Suprapubic skin (tissue), 4 donors: ENCODE measurements at regions not wholly inside any gene's neighbourhood (a gene's known extent, or its start where the extent isn't known, plus 50 kb on each side); places are given as distances from the start of the nearest gene placed in this dataset.

Experiments used
- DNase-seq, 2 donors: peaks; one replicate each; pipeline ENCODE4 v3.0.0-alpha.2; 2019; ENCODE audit warnings: low spot score in 2 of 2
- H3K27ac ChIP-seq: fragments of 200-600 bp; sonication (generic); one replicate; pipeline ENCODE4 v1.5.1; 2019
- H3K27me3 ChIP-seq: fragments of 200-600 bp; sonication (generic); one replicate; pipeline ENCODE4 v1.5.1; 2019
- H3K36me3 ChIP-seq: fragments of 200-600 bp; sonication (generic); one replicate; pipeline ENCODE4 v1.5.1; 2019
- H3K4me1 ChIP-seq: fragments of 200-600 bp; sonication (generic); one replicate; pipeline ENCODE4 v1.5.1; 2019
- H3K4me3 ChIP-seq: fragments of 200-600 bp; sonication (generic); one replicate; pipeline ENCODE4 v1.5.1; 2019; ENCODE audit warnings: mild to moderate bottlenecking
- H3K9me3 ChIP-seq: fragments of 200-600 bp; sonication (generic); one replicate; pipeline ENCODE4 v1.5.1; 2019
- EP300 ChIP-seq: sonication (generic); formaldehyde crosslinking; IDR thresholded peaks from one replicate; pipeline ENCODE4 v1.6.1; 2017; ENCODE audit warnings: antibody characterized with exemption
- POLR2A ChIP-seq, 2 donors: fragments of 450-650 bp; IDR thresholded peaks; one replicate each; pipeline ENCODE4 v1.6.1; 2017; ENCODE audit warnings: antibody characterized with exemption in 2 of 2, mild to moderate bottlenecking in 2 of 2, moderate library complexity in 2 of 2
- POLR2AphosphoS5 ChIP-seq, 3 donors: sonication (generic); formaldehyde crosslinking; IDR thresholded peaks; one replicate each; pipeline ENCODE4 v1.6.1; 2017; ENCODE audit warnings: antibody characterized with exemption in 3 of 3
- WGBS: methylation state at CpG from one replicate; pipeline ENCODE4 v1.1.5; 2018; 5-methylcytosine and 5-hydroxymethylcytosine counted together
- TF ChIP-seq, protein P1 (sequence below), 2 donors: fragments of 200-600 bp in 1 of 2; fragments of 450-650 bp in 1 of 2; sonication (generic) in 1 of 2; IDR thresholded peaks; one replicate each; pipeline ENCODE4 v1.5.1; 2016 to 2019; ENCODE audit warnings: antibody characterized with exemption in 2 of 2, mild to moderate bottlenecking in 1 of 2, moderate library complexity in 1 of 2

DNA sequence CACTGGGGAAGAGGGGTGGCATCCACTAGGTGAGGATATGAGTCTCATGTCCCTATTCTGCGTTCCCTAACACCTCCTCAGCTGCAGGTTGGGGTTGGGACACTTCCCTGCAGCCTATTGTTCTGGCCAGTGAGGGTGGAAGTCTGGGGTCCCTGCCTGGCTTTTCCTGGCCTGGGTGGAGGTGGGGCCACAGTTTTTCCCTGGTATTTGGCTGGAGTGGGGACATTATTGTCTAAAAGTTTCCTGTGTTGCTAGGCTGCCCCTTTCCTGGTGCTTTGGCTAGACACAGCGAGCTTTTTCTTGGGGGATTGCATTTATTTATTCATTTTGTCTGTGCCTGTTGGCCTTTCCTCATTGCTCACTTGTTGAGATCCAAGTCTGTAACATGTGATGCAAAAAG lies 559.5 kb upstream of the IGFBP3 start:
- no peak overlapping the region for H3K4me3 ChIP-seq
- WGBS: 71% methylated on average over 2 of the region's 2 CpGs
- no peak for DNase-seq
- H3K4me1 ChIP-seq: no peaks in the 10 kb centered on the region
- H3K9me3 ChIP-seq: no peaks in the 10 kb centered on the region
- TF ChIP-seq EP300 (no peak), POLR2AphosphoS5 (IDR thresholded peaks at IDR 0.05) (no peak), POLR2A (IDR thresholded peaks at IDR 0.05) (no peak)
- TF ChIP-seq, protein P1, sequence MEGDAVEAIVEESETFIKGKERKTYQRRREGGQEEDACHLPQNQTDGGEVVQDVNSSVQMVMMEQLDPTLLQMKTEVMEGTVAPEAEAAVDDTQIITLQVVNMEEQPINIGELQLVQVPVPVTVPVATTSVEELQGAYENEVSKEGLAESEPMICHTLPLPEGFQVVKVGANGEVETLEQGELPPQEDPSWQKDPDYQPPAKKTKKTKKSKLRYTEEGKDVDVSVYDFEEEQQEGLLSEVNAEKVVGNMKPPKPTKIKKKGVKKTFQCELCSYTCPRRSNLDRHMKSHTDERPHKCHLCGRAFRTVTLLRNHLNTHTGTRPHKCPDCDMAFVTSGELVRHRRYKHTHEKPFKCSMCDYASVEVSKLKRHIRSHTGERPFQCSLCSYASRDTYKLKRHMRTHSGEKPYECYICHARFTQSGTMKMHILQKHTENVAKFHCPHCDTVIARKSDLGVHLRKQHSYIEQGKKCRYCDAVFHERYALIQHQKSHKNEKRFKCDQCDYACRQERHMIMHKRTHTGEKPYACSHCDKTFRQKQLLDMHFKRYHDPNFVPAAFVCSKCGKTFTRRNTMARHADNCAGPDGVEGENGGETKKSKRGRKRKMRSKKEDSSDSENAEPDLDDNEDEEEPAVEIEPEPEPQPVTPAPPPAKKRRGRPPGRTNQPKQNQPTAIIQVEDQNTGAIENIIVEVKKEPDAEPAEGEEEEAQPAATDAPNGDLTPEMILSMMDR (IDR thresholded peaks at IDR 0.05): no peak
- H3K36me3 ChIP-seq: no peaks in the 10 kb centered on the region
- H3K27ac ChIP-seq: no peak overlapping the region
- H3K27me3 ChIP-seq: no peaks in the 10 kb centered on the region

DNA sequence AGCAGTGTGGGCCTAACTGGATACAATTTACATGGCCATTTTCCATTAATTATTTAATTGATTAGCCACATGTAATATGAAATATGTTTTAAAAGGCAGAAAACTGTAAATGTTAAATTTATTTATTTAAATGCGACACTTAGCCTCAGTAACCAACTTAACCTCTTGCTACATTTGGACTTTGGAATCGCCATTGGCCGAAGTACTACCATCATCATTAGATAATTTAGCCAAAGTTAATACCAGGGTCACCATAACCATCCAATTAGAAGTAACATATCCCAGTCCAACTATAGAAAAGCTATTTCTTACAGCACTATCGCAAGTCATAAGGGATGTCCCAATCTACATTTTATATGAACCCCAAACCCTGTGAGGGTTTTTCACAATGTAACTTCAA lies 558.6 kb upstream of the IGFBP3 start:
- DNase-seq: no peak
- Histone ChIP-seq H3K4me3 (no peak overlapping the region), H3K9me3 (no peaks in the 10 kb centered on the region), H3K27ac (no peak overlapping the region), H3K4me1 (no peaks in the 10 kb centered on the region), H3K36me3 (no peaks in the 10 kb centered on the region), H3K27me3 (no peaks in the 10 kb centered on the region)
- 97% methylated on average over 4 of the region's 4 CpGs for WGBS
- TF ChIP-seq POLR2A (IDR thresholded peaks at IDR 0.05) (no peak), EP300 (no peak), POLR2AphosphoS5 (IDR thresholded peaks at IDR 0.05) (no peak)
- TF ChIP-seq, protein P1 (IDR thresholded peaks at IDR 0.05): no peak

DNA sequence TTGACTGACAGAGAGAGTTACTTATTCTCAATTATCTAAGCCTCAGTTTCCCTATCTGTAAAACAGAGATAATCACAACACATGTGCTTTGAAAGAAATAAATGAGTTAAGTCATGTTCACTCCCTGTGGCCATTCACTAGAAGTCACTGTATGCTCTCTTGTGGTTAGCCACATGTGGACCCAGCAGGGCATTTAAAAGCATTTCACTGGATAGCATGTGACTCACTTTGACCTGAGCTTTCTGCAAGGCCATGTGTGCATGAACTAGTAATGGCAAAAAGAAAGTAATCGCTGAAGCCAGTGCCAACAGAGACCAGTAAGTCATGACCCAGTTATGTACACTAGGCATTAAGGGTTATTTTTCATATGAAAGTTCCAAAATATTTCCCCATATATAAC lies 557.0 kb upstream of the IGFBP3 start:
- Histone ChIP-seq H3K27me3 (no peaks in the 10 kb centered on the region), H3K9me3 (peaks cover 5% of the 10 kb centered on the region), H3K27ac (no peak overlapping the region), H3K4me1 (no peaks in the 10 kb centered on the region), H3K36me3 (no peaks in the 10 kb centered on the region), H3K4me3 (no peak overlapping the region)
- TF ChIP-seq EP300 (no peak), POLR2AphosphoS5 (IDR thresholded peaks at IDR 0.05) (no peak)
- TF ChIP-seq, protein P1 (IDR thresholded peaks at IDR 0.05): no peak
- no peak for DNase-seq
- 97% methylated on average over 1 of the region's 1 CpG for WGBS

DNA sequence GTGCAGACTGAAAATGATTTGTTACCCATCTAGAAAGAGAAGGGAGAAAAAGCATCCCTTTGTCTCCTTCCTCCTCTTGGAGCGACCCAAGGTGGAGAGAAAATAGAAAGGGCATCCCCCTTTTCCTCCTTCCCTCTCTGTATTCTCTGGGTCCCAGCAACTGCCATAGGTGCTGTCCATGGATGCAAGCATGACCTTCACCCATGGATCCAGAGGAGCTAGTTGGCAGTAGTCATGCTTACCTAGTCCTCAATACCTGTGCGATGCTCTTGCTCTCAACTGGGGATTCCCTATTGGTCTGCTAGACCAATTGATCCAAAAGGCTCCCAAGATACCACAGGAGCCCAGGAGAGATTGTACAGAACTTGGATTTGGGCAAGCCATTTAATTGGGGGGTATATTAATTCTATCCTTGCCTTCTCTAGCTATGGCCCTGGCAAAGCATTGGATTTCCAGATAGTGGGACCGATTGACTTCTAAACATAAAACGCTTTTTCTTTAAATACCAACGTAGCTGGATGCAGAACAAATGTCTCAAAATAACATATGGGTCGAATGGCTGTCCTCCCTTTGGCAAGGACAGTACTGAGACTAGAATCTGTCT lies 547.8 kb upstream of the IGFBP3 start:
- no peaks in the 10 kb centered on the region for H3K27me3 ChIP-seq
- H3K4me1 ChIP-seq: no peaks in the 10 kb centered on the region
- no peaks in the 10 kb centered on the region for H3K36me3 ChIP-seq
- DNase-seq: no peak
- no peak for TF ChIP-seq POLR2A (IDR thresholded peaks at IDR 0.05)
- no peak for TF ChIP-seq EP300
- no peak for TF ChIP-seq POLR2AphosphoS5 (IDR thresholded peaks at IDR 0.05)
- TF ChIP-seq, protein P1 (IDR thresholded peaks at IDR 0.05): no peak
- 78% methylated on average over 6 of the region's 6 CpGs for WGBS
- H3K9me3 ChIP-seq: peaks cover 42% of the 10 kb centered on the region
- no peak overlapping the region for H3K27ac ChIP-seq
- H3K4me3 ChIP-seq: no peak overlapping the region

DNA sequence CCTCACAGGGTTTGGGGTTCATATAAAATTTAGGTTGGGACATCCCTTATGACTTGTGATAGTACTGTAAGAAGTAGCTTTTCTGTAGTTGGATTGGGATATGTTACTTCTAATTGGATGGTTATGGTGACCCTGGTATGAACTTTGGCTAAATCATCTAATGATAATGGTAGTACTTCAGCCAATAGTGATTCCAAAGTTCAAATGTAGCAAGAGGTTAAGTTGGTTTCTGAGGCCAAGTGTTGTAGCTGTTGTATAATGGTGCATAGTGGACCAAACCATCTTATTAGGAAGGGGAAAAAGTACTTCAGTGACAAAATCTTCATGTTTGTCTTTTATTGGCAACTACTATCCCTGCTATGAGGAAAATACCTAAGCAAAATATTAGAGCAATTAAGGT lies 542.1 kb upstream of the IGFBP3 start:
- TF ChIP-seq POLR2A (IDR thresholded peaks at IDR 0.05): no peak
- no peak for TF ChIP-seq EP300
- TF ChIP-seq, protein P1 (IDR thresholded peaks at IDR 0.05): no peak
- TF ChIP-seq POLR2AphosphoS5 (IDR thresholded peaks at IDR 0.05): no peak
- H3K36me3 ChIP-seq: no peaks in the 10 kb centered on the region
- H3K27ac ChIP-seq: no peak overlapping the region
- H3K9me3 ChIP-seq: peaks cover 39% of the 10 kb centered on the region
- DNase-seq: no peak
- H3K4me3 ChIP-seq: no peak overlapping the region
- H3K4me1 ChIP-seq: no peaks in the 10 kb centered on the region
- no peaks in the 10 kb centered on the region for H3K27me3 ChIP-seq
